Nephron (organoid): ENCODE measurements at regions not wholly inside any gene's neighbourhood (a gene's known extent, or its start where the extent isn't known, plus 50 kb on each side); places are given as distances from the start of the nearest gene placed in this dataset.
A peak's percentile ranks its signal among the peaks of the same experiment; 100 is the strongest.

Experiments
- H3K27ac Mint-ChIP-seq, 3 experiments: 2 replicates each; pipeline ENCODE4 v1.8.0; 2020; ENCODE audit warnings: mixed read lengths in 3 of 3, mild to moderate bottlenecking in 2 of 3, moderate library complexity in 1 of 3
- H3K27me3 Mint-ChIP-seq: 2 replicates; pipeline ENCODE4 v1.8.0; 2021; ENCODE audit warnings: low read depth, mild to moderate bottlenecking, moderate library complexity, mixed read lengths
- H3K36me3 Mint-ChIP-seq: 2 replicates; pipeline ENCODE4 v1.8.0; 2020; ENCODE audit warnings: low read depth, mixed read lengths
- H3K4me1 Mint-ChIP-seq: 2 replicates; pipeline ENCODE4 v1.8.0; 2020; ENCODE audit warnings: mixed read lengths
- H3K4me3 Mint-ChIP-seq, 3 experiments: 2 replicates each; pipeline ENCODE4 v1.8.0; 2020; ENCODE audit warnings: mild to moderate bottlenecking in 3 of 3, mixed read lengths in 3 of 3, moderate library complexity in 2 of 3
- H3K9me3 Mint-ChIP-seq: 2 replicates; pipeline ENCODE4 v1.8.0; 2020; ENCODE audit warnings: mixed read lengths
- TF ChIP-seq, protein P1 (sequence below), 3 experiments: fragments of 200-600 bp; sonication (generic); IDR thresholded peaks; one replicate each; pipeline ENCODE4 v1.5.0; 2021; ENCODE audit warnings: antibody characterized with exemption in 3 of 3; ENCODE audit not compliant: unreplicated experiment in 3 of 3

- H3K36me3 Mint-ChIP-seq = no peaks in the 10 kb centered on the region
- peaks cover 28% of the 10 kb centered on the region for H3K4me1 Mint-ChIP-seq
- no peaks in the 10 kb centered on the region for H3K27me3 Mint-ChIP-seq
- TF ChIP-seq, protein P1, sequence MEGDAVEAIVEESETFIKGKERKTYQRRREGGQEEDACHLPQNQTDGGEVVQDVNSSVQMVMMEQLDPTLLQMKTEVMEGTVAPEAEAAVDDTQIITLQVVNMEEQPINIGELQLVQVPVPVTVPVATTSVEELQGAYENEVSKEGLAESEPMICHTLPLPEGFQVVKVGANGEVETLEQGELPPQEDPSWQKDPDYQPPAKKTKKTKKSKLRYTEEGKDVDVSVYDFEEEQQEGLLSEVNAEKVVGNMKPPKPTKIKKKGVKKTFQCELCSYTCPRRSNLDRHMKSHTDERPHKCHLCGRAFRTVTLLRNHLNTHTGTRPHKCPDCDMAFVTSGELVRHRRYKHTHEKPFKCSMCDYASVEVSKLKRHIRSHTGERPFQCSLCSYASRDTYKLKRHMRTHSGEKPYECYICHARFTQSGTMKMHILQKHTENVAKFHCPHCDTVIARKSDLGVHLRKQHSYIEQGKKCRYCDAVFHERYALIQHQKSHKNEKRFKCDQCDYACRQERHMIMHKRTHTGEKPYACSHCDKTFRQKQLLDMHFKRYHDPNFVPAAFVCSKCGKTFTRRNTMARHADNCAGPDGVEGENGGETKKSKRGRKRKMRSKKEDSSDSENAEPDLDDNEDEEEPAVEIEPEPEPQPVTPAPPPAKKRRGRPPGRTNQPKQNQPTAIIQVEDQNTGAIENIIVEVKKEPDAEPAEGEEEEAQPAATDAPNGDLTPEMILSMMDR (IDR thresholded peaks at IDR 0.05; ENCODE audit: unreplicated experiment in 3 of 3) = no peak
- peak overlapping the region in 1 of 3 experiments; percentile 71 for H3K27ac Mint-ChIP-seq
- H3K4me3 Mint-ChIP-seq = no peak overlapping the region
- H3K9me3 Mint-ChIP-seq = peaks cover 5% of the 10 kb centered on the region
Observed at GRCh38 chr1:96980448-96980847, 258.9 kb downstream of the PTBP2 start.

- peaks cover 9% of the 10 kb centered on the region for H3K9me3 Mint-ChIP-seq
- H3K27ac Mint-ChIP-seq = peak overlapping the region in 2 of 3 experiments; percentile 1 to 71
- H3K27me3 Mint-ChIP-seq = no peaks in the 10 kb centered on the region
- TF ChIP-seq, protein P1 (IDR thresholded peaks at IDR 0.05; ENCODE audit: unreplicated experiment in 3 of 3) = no peak
- H3K4me1 Mint-ChIP-seq = peaks cover 28% of the 10 kb centered on the region
- no peaks in the 10 kb centered on the region for H3K36me3 Mint-ChIP-seq
- H3K4me3 Mint-ChIP-seq = no peak overlapping the region
Observed at GRCh38 chr1:96981181-96981580, 259.6 kb downstream of the PTBP2 start.

GRCh38 chr1:96982118-96982517 lies 260.5 kb downstream of the PTBP2 start:
- TF ChIP-seq, protein P1 (IDR thresholded peaks at IDR 0.05; ENCODE audit: unreplicated experiment in 3 of 3) = no peak
- Mint-ChIP-seq H3K27ac (peak overlapping the region in 2 of 3 experiments; percentile 71 to 81), H3K4me3 (no peak overlapping the region), H3K36me3 (no peaks in the 10 kb centered on the region), H3K4me1 (peaks cover 28% of the 10 kb centered on the region), H3K27me3 (no peaks in the 10 kb centered on the region), H3K9me3 (peaks cover 6% of the 10 kb centered on the region)

DNA sequence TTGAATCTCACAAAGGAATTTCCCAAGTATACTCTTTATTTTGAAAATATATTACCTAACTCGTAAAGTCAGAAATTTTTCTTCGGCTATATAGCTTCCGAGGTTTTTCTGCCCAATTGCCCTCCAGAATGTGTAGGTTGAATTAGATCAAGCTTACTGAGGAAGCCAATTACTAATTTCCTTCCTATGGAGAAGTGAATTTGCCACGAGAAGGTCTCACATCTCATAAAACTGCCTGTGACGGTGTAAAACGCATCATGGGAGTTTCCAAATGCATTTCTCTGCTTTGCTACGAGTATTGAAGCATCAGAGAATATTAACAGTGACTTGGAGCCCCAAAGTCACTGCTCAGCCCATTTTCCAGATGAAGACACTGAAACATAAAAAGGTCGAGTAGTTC lies 262.3 kb downstream of the PTBP2 start:
- no peaks in the 10 kb centered on the region for H3K36me3 Mint-ChIP-seq
- H3K27ac Mint-ChIP-seq = no peak overlapping the region
- H3K4me1 Mint-ChIP-seq = peaks cover 25% of the 10 kb centered on the region
- TF ChIP-seq, protein P1 (IDR thresholded peaks at IDR 0.05; ENCODE audit: unreplicated experiment in 3 of 3) = no peak
- H3K9me3 Mint-ChIP-seq = peaks cover 6% of the 10 kb centered on the region
- H3K27me3 Mint-ChIP-seq = peaks cover 6% of the 10 kb centered on the region
- H3K4me3 Mint-ChIP-seq = no peak overlapping the region

DNA sequence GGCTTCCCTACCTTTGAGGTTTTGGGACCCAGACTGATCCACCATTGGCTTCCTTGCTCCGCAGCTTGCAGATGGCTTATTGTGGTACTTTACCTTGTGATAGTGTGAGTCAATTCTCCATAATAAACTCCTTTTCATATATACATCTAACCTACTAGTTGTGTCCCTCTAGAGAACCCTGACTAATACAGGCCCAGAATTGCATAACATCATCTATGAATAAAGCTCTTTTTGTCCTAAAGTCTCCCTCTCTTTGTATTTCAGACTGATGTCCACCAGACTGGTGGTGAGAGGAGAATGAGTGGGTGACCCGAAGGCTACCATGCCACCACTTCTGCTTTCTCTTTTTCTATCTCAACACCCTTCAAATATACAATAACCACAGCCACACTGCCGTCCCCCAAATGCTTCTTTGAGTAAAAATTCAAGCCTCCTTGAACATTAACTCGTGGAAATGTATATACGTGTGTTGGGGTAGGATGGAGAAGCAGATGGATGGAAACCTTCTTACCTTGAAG lies 265.7 kb downstream of the PTBP2 start:
- TF ChIP-seq, protein P1 (IDR thresholded peaks at IDR 0.05; ENCODE audit: unreplicated experiment in 3 of 3) = no peak
- Mint-ChIP-seq H3K27me3 (peaks cover 8% of the 10 kb centered on the region), H3K4me1 (peaks cover 2% of the 10 kb centered on the region), H3K9me3 (peaks cover 6% of the 10 kb centered on the region), H3K4me3 (no peak overlapping the region), H3K27ac (no peak overlapping the region), H3K36me3 (no peaks in the 10 kb centered on the region)

GRCh38 chr1:96989302-96989701 lies 267.7 kb downstream of the PTBP2 start:
- TF ChIP-seq, protein P1 (IDR thresholded peaks at IDR 0.05; ENCODE audit: unreplicated experiment in 3 of 3) = no peak

More at GRCh38 chr1:96989302-96989701, 267.7 kb downstream of the PTBP2 start:
- Mint-ChIP-seq H3K36me3 (no peaks in the 10 kb centered on the region), H3K27me3 (peaks cover 10% of the 10 kb centered on the region), H3K9me3 (peaks cover 6% of the 10 kb centered on the region), H3K27ac (no peak overlapping the region), H3K4me3 (no peak overlapping the region), H3K4me1 (no peaks in the 10 kb centered on the region)
